Activated CD4-positive, alpha-beta T cell treated with anti-CD3 and anti-CD28 coated beads, Interleukin-10, Interleukin-2, amounts not matched to agents 100 ng/mL and 50 ng/mL, durations not matched to agents 16 hours and 8 hours (primary cell): ENCODE measurements at regions not wholly inside any gene's neighbourhood (a gene's known extent, or its start where the extent isn't known, plus 50 kb on each side); places are given as distances from the start of the nearest gene placed in this dataset.
"Not testable (repeated sequence)": the region's sequence is repeated elsewhere in the genome, so short reads cannot be mapped to it uniquely, and the experiment has no call there.

ENCODE experiments used
- DNase-seq: peaks from one replicate; pipeline ENCODE4 v3.0.0-alpha.2; 2020

GRCh38 chrX:143455046-143455445 is 62.2 kb downstream of the SPANXN3 start:
- DNase-seq = no peak

- DNase-seq = peak; percentile 7
Measured at GRCh38 chrX:143437439-143437838, 79.8 kb downstream of the SPANXN3 start.

GRCh38 chrX:143435916-143436315 is 81.4 kb downstream of the SPANXN3 start:
- no peak for DNase-seq

GRCh38 chrX:143429811-143430210 is 87.5 kb downstream of the SPANXN3 start:
- DNase-seq = no peak

- no peak for DNase-seq
Measured at GRCh38 chrX:143429131-143429530, 88.1 kb downstream of the SPANXN3 start.

- no peak for DNase-seq
Measured at GRCh38 chrX:143401160-143401559, 116.1 kb downstream of the SPANXN3 start.

GRCh38 chrX:143378851-143379250 is 138.4 kb downstream of the SPANXN3 start:
- DNase-seq = no peak

GRCh38 chrX:143363419-143363818 is 153.9 kb downstream of the SPANXN3 start:
- DNase-seq = no peak

- no peak for DNase-seq
Measured at GRCh38 chrX:143340190-143340589, 177.1 kb downstream of the SPANXN3 start.

- no peak for DNase-seq
Measured at GRCh38 chrX:143336261-143336660, 181.0 kb downstream of the SPANXN3 start.

- no peak for DNase-seq
Measured at GRCh38 chrX:143319526-143319925, 197.7 kb downstream of the SPANXN3 start.

GRCh38 chrX:143318857-143319256 is 198.4 kb downstream of the SPANXN3 start:
- DNase-seq = not testable (repeated sequence)

GRCh38 chrX:143306991-143307937 is 210.0 kb downstream of the SPANXN3 start:
- DNase-seq = no peak

- no peak for DNase-seq
Measured at GRCh38 chrX:143304518-143304917, 212.8 kb downstream of the SPANXN3 start.

- DNase-seq = no peak
Measured at GRCh38 chrX:143304025-143304424, 213.2 kb downstream of the SPANXN3 start.

GRCh38 chrX:143298663-143299241 is 218.5 kb downstream of the SPANXN3 start:
- no peak for DNase-seq

- DNase-seq = no peak
Measured at GRCh38 chrX:143296521-143296920, 220.8 kb downstream of the SPANXN3 start.

GRCh38 chrX:143287236-143287635 is 230.0 kb downstream of the SPANXN3 start:
- no peak for DNase-seq

GRCh38 chrX:143270317-143270716 is 244.6 kb downstream of the SPANXN4 start:
- no peak for DNase-seq

GRCh38 chrX:143244593-143244992 is 218.9 kb downstream of the SPANXN4 start:
- not testable (repeated sequence) for DNase-seq

GRCh38 chrX:143240658-143241057 is 214.9 kb downstream of the SPANXN4 start:
- no peak for DNase-seq

- no peak for DNase-seq
Measured at GRCh38 chrX:143231492-143231891, 205.8 kb downstream of the SPANXN4 start.

- DNase-seq = not testable (repeated sequence)
Measured at GRCh38 chrX:143228600-143228999, 202.9 kb downstream of the SPANXN4 start.

- no peak for DNase-seq
Measured at GRCh38 chrX:143206966-143207365, 181.2 kb downstream of the SPANXN4 start.
